Osteoblast (primary cell): ENCODE measurements at regions not wholly inside any gene's neighbourhood (a gene's known extent, or its start where the extent isn't known, plus 50 kb on each side); places are given as distances from the start of the nearest gene placed in this dataset.

ENCODE experiments used
- DNase-seq: peaks from one replicate; pipeline ENCODE4 v3.0.0; 2011; ENCODE audit warnings: low spot score, mixed read lengths; ENCODE audit not compliant: insufficient read length; ENCODE audit errors: missing footprints
- H2AFZ ChIP-seq: 2 replicates; pipeline ENCODE4 v1.6.0; 2011; ENCODE audit warnings: mild to moderate bottlenecking, low read length
- H3K27ac ChIP-seq: 2 replicates; pipeline ENCODE4 v1.5.1; 2011; ENCODE audit warnings: mild to moderate bottlenecking, low read depth, low read length, moderate library complexity
- H3K27me3 ChIP-seq: 2 replicates; pipeline ENCODE4 v1.6.0; 2012; ENCODE audit warnings: mild to moderate bottlenecking, control low read depth, inconsistent platforms, low read length, moderate library complexity; ENCODE audit not compliant: insufficient read depth
- H3K36me3 ChIP-seq: 2 replicates; pipeline ENCODE4 v1.5.1; 2011; ENCODE audit warnings: mild to moderate bottlenecking, low read length, control low read depth, moderate library complexity; ENCODE audit not compliant: insufficient read depth
- H3K4me1 ChIP-seq: 2 replicates; pipeline ENCODE4 v1.5.1; 2011; ENCODE audit warnings: mild to moderate bottlenecking, low read length, control low read depth, moderate library complexity; ENCODE audit not compliant: insufficient read depth
- H3K4me2 ChIP-seq: 2 replicates; pipeline ENCODE4 v1.6.0; 2011; ENCODE audit warnings: mild to moderate bottlenecking, low read length; ENCODE audit not compliant: insufficient read depth
- H3K4me3 ChIP-seq: fragments of 200-600 bp; sonication (generic); 3 replicates; pipeline ENCODE4 v1.5.1; 2012; ENCODE audit warnings: mild to moderate bottlenecking, low read length, inconsistent platforms; ENCODE audit not compliant: insufficient read depth
- H3K79me2 ChIP-seq: 2 replicates; pipeline ENCODE4 v1.6.0; 2012; ENCODE audit warnings: mild to moderate bottlenecking, low read length, control low read depth, inconsistent platforms; ENCODE audit not compliant: insufficient read depth
- H3K9me3 ChIP-seq: 2 replicates; pipeline ENCODE4 v1.5.1; 2011; ENCODE audit warnings: low read depth, low read length, control low read depth
- H4K20me1 ChIP-seq: 2 replicates; pipeline ENCODE4 v1.6.0; 2012; ENCODE audit warnings: mild to moderate bottlenecking, low read length, control low read depth; ENCODE audit not compliant: insufficient read depth
- TF ChIP-seq, protein P1 (sequence below): IDR thresholded peaks from 2 replicates; pipeline ENCODE4 v1.5.1; 2011; ENCODE audit warnings: mild to moderate bottlenecking, low read depth, low read length, moderate library complexity; ENCODE audit errors: extremely low read depth

DNA sequence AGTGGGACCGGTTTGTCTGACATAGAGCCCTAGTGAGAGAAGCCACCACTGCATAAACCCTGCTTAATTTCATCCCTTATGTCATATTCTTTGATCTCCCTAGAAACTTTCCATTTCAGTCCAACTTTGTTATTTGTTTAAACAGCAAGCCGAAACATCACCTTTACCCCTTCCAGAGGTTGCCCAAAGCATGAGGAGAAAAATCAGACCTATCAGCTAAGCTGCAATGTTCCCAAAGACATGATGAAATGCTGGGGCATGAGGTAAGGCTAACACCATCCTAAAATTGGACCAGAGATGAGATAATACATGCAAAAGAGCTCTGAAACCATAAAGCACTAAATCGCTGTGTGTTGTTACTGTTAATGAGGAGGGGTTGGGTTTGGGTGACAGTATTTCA, 447.9 kb upstream of the ACVR2A start:
- TF ChIP-seq, protein P1, sequence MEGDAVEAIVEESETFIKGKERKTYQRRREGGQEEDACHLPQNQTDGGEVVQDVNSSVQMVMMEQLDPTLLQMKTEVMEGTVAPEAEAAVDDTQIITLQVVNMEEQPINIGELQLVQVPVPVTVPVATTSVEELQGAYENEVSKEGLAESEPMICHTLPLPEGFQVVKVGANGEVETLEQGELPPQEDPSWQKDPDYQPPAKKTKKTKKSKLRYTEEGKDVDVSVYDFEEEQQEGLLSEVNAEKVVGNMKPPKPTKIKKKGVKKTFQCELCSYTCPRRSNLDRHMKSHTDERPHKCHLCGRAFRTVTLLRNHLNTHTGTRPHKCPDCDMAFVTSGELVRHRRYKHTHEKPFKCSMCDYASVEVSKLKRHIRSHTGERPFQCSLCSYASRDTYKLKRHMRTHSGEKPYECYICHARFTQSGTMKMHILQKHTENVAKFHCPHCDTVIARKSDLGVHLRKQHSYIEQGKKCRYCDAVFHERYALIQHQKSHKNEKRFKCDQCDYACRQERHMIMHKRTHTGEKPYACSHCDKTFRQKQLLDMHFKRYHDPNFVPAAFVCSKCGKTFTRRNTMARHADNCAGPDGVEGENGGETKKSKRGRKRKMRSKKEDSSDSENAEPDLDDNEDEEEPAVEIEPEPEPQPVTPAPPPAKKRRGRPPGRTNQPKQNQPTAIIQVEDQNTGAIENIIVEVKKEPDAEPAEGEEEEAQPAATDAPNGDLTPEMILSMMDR = no peak
- Histone ChIP-seq H3K36me3 (no peaks in the 10 kb centered on the region), H3K79me2 (no peaks in the 10 kb centered on the region), H3K4me2 (no peak overlapping the region), H3K27ac (no peak overlapping the region), H3K27me3 (no peaks in the 10 kb centered on the region), H4K20me1 (no peaks in the 10 kb centered on the region), H3K4me3 (no peak overlapping the region), H3K4me1 (no peaks in the 10 kb centered on the region), H2AFZ (no peak overlapping the region), H3K9me3 (no peaks in the 10 kb centered on the region)
- DNase-seq = no peak

DNA sequence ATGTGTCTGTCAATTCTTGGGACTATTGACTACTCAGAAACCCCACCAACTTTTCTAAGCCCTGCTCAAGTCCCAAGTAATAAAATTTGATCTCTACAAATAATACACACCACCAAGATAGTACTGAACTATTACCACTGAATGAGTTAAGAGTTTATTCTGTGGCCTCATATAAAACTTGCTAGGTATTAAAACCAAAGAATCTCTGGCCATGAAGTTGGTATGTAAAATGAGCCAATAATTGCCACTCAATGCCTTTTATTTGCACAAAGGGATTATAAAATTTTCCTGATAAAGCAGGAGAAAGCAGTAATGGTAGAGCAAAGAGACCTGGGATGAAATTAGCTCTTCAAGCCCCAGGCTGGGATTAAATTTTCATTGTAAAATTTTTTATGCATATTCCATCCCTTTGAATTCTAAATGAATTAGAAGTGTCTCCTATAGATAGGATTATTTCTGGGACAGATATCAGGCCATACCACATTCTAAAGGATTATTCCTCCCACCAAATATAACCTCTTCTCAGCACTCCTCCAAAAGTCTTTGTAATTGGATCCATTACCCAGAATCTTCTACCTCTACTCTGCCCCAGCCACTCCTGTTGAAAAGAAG, 450.5 kb upstream of the ACVR2A start:
- Histone ChIP-seq H3K4me2 (no peak overlapping the region), H3K79me2 (no peaks in the 10 kb centered on the region), H4K20me1 (no peaks in the 10 kb centered on the region), H3K27me3 (no peaks in the 10 kb centered on the region), H3K9me3 (no peaks in the 10 kb centered on the region), H2AFZ (no peak overlapping the region), H3K27ac (no peak overlapping the region), H3K36me3 (no peaks in the 10 kb centered on the region), H3K4me3 (no peak overlapping the region), H3K4me1 (no peaks in the 10 kb centered on the region)
- TF ChIP-seq, protein P1 = no peak
- no peak for DNase-seq

DNA sequence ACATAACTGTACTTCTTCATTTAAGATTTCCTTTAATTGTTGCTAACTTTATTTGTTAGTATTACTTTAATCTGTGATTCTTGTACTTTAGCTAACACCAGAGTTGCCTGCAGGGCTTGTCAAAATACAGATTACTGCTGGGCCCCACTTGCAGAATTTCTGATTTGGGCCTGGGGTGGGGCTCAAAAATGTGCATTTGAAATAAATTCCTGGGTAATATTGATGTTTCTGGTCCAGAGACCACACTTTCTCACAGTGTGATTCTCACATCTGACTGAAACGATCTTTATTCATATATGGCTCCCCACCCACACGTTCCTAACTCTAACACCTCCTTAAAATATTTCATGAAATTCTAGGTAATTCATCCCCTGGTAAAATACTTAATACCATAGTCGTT, 452.6 kb upstream of the ACVR2A start:
- Histone ChIP-seq H4K20me1 (no peaks in the 10 kb centered on the region), H3K79me2 (no peaks in the 10 kb centered on the region), H3K4me1 (no peaks in the 10 kb centered on the region), H3K4me3 (no peak overlapping the region), H3K27me3 (no peaks in the 10 kb centered on the region), H3K9me3 (no peaks in the 10 kb centered on the region), H3K27ac (no peak overlapping the region), H3K4me2 (no peak overlapping the region), H2AFZ (no peak overlapping the region), H3K36me3 (no peaks in the 10 kb centered on the region)
- DNase-seq = no peak
- TF ChIP-seq, protein P1 = no peak

DNA sequence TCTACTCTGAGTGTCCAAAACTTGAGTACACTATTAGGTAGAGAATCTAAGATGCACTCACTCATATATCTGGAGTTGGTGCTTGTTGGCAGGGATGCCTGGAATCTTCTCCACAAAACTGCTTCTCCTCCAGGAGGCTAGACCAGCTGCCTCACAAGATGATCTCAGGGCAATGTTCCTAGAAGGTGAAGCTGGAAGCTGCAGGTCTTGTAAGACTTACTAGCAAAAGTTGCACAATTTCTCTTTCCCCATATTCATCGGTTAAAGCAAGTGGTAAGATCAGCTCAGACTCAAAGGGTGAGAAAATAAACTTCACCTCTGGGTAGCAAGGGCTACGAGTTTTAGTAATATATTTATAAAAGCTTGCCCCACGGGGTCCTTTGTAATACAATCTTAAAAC, 454.4 kb upstream of the ACVR2A start:
- Histone ChIP-seq H3K79me2 (no peaks in the 10 kb centered on the region), H3K4me2 (no peak overlapping the region), H3K4me3 (no peak overlapping the region), H3K36me3 (no peaks in the 10 kb centered on the region), H4K20me1 (no peaks in the 10 kb centered on the region), H3K27ac (no peak overlapping the region), H3K4me1 (no peaks in the 10 kb centered on the region), H3K27me3 (no peaks in the 10 kb centered on the region), H3K9me3 (no peaks in the 10 kb centered on the region), H2AFZ (no peak overlapping the region)
- TF ChIP-seq, protein P1 = no peak
- no peak for DNase-seq
